AG20443 (cell line): ENCODE measurements at regions not wholly inside any gene's neighbourhood (a gene's known extent, or its start where the extent isn't known, plus 50 kb on each side); places are given as distances from the start of the nearest gene placed in this dataset.

ENCODE experiments used
- DNase-seq: peaks from one replicate; pipeline ENCODE4 v3.0.0; 2012; ENCODE audit warnings: low spot score, mixed read lengths

- no peak for DNase-seq
These were observed 85.9 kb upstream of the TBX20 start for GRCh38 chr7:35339811-35340210.

GRCh38 chr7:35336444-35336843 is 82.5 kb upstream of the TBX20 start:
- no peak for DNase-seq

- DNase-seq, result no peak
These were observed 80.6 kb upstream of the TBX20 start for GRCh38 chr7:35334506-35334905.

- no peak for DNase-seq
These were observed 79.4 kb upstream of the TBX20 start for GRCh38 chr7:35333265-35333664.

- DNase-seq, result no peak
These were observed 78.1 kb upstream of the TBX20 start for GRCh38 chr7:35331730-35332678.

- DNase-seq, result no peak
These were observed 75.1 kb upstream of the TBX20 start for GRCh38 chr7:35329026-35329425.

GRCh38 chr7:35319606-35320005 is 65.7 kb upstream of the TBX20 start:
- no peak for DNase-seq

GRCh38 chr7:35316549-35316948 is 62.6 kb upstream of the TBX20 start:
- no peak for DNase-seq

GRCh38 chr7:35315517-35315916 is 61.6 kb upstream of the TBX20 start:
- DNase-seq, result no peak

GRCh38 chr7:35314354-35314753 is 60.5 kb upstream of the TBX20 start:
- no peak for DNase-seq

- DNase-seq, result no peak
These were observed 59.7 kb upstream of the TBX20 start for GRCh38 chr7:35313575-35313974.
